D721Med (cell line): ENCODE measurements at regions not wholly inside any gene's neighbourhood (a gene's known extent, or its start where the extent isn't known, plus 50 kb on each side); places are given as distances from the start of the nearest gene placed in this dataset.

Experiments used
- DNase-seq: peaks from one replicate; pipeline ENCODE4 v3.0.0; 2011; ENCODE audit warnings: low spot score; ENCODE audit not compliant: insufficient read length
- FAIRE-seq: peaks from 2 replicates; lab custom pipeline; 2011; peaks lifted over from hg19 to GRCh38; lab: Jason Lieb, UNC
- TF ChIP-seq, protein P1 (sequence below): IDR thresholded peaks from 2 replicates; pipeline ENCODE4 v1.5.1; 2012; ENCODE audit warnings: mild to moderate bottlenecking, control low read depth; ENCODE audit not compliant: insufficient read depth; ENCODE audit errors: missing control alignments

DNA sequence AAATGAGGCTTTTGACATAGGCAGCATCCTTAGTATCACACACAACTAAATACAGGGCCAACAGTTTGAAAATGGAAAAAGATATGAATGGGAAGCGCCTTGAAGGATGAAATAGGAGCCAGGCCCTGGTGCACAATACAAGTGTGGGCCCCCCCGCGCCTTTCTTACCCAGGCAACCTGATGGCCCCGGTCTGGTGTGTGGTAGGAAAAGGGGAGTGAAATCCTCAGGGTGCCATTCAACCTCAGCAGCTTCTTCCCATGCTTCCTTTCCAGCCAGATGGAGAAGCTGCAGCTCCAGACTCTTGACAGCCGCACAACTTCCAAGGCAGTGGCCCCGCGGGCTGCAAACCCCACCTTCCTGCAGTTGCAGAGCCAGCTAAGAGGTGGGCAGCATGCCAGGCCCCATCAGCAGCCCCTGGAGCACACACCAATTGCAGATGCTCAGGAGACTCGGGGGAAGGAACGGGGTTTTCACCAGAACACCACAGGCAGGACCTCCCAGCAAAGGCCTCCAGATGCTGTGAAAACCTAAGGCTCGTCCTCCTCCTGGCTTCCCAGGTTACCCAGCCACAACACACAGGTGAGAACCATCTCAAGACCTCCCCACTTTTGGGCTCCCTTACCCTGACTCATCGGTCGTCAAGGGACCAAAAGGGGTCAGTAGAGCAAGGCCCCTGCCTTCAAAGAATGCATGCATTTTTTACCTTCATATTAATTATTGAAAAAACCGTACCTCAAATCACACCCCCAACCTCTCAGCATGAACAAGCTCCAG is 101.6 kb downstream of the CPN2 start:
- no peak for DNase-seq
- TF ChIP-seq, protein P1, sequence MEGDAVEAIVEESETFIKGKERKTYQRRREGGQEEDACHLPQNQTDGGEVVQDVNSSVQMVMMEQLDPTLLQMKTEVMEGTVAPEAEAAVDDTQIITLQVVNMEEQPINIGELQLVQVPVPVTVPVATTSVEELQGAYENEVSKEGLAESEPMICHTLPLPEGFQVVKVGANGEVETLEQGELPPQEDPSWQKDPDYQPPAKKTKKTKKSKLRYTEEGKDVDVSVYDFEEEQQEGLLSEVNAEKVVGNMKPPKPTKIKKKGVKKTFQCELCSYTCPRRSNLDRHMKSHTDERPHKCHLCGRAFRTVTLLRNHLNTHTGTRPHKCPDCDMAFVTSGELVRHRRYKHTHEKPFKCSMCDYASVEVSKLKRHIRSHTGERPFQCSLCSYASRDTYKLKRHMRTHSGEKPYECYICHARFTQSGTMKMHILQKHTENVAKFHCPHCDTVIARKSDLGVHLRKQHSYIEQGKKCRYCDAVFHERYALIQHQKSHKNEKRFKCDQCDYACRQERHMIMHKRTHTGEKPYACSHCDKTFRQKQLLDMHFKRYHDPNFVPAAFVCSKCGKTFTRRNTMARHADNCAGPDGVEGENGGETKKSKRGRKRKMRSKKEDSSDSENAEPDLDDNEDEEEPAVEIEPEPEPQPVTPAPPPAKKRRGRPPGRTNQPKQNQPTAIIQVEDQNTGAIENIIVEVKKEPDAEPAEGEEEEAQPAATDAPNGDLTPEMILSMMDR: no peak
- no peak for FAIRE-seq

DNA sequence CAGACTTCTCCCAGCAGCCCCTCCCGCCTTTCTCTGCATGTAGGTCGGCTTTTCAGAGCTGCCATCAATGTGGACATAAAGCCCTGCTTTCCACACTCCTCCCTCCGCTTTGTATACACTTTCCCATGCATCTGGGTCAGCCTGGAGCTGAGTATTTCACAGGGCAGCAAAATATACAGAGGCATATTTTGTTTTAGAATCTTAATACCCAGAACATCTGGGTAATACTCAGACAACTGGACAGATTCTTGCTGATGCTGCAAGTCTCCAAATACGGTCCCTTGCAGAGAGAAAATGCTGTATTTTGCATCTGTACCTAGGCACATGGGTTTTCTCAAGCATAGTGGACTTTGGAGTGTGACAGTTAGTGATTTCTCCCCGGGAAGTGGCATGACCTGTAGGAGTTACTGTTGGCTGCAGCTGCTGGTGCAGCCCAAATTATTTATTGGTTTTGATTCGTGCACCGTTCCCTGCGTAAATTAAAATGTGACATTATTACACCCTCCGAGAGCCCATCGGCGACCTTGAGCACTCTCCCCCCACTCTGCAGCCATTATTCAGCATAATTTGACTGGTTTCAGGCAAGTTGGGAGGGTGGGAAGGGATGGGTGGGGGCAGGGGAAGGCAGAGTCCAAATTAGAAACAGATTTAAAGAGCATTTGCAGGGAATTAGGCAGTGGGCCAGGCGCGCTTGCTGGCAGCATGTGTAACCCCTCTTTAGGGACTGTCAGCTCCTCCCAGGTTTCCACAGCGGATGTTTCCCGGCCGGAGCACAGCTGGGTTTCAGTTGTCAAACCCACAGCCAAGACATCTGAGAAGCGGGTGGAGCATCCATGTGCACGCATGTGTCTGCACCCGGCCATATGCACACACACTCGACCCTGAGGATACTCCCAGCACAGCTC is 100.8 kb downstream of the CPN2 start:
- no peak for FAIRE-seq
- TF ChIP-seq, protein P1: no peak
- DNase-seq: no peak

DNA sequence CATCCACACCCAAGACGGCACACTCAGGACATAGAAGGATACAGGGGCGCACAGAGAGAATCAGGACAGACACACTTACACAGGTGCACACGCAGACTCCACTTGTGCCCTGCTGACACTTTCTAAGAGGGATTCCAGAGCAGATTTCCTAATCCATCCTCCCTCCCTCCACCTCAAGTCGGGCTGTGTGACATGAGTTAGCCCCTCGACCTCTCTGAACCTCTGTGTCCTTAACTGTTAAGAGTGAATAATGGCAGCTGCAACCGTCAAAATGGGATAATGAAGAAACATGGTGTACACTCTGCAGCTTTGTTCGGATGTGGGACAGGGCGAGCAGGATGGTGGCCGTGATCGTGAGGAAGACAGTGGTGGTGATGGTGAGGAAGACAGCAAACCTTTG is 100.1 kb downstream of the CPN2 start:
- FAIRE-seq (no peak), DNase-seq (no peak)

DNA sequence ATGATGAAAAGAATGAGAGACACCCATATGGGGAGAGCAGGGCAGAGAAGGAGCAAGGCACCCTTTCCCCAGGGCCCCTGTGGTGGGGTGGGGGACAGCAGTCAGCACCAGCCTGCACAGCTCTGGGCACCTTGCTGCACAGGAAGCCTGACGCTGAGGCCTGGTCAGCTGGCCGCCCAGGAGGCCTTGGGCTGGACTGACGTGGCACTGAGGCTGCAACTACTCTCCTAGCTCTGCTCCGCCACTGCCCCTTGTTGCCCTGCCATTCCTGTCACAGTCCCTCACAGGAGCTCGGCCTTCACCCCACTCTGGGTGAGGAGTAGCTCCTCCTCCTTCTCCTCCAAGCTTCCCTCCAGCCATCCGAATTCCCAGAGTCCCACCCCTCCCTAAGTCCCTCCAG is 99.7 kb downstream of the CPN2 start:
- no peak for FAIRE-seq
- no peak for DNase-seq
- TF ChIP-seq, protein P1: no peak

More for the DNA sequence above, 100.1 kb downstream of the CPN2 start:
- TF ChIP-seq, protein P1: no peak

DNA sequence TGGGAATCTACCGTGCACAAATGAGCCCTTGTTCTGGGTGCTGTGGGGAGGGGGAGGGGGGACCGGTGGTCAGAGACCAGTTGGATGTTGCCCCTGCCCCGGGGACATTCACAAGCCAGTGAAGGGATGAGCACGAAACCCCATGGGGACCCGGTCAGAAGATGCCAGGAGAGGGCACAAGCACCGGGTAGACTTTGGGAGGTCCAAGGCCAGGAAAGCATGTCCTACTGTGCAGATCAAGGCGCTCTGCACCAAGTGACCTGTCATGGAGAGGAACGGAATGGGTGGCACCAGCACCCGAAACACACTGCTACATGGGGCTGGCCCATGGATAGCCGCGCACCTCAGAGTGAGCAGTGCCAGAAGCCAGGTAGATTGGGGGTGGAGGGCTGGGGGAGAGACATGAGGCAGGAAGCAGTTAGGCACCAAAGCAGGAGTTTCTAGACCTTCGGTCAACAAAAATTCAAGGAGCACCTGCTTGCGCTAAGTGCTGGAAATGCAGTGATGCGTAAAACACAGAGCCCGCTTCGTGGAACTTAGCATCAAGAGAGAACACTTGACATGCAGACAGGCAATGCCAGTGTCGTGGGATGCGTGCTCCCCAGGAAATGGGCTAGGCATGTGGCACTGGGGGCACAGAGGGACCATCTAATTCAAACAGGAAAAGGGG is 99.1 kb downstream of the CPN2 start:
- DNase-seq: no peak
- no peak for FAIRE-seq
- TF ChIP-seq, protein P1: no peak

DNA sequence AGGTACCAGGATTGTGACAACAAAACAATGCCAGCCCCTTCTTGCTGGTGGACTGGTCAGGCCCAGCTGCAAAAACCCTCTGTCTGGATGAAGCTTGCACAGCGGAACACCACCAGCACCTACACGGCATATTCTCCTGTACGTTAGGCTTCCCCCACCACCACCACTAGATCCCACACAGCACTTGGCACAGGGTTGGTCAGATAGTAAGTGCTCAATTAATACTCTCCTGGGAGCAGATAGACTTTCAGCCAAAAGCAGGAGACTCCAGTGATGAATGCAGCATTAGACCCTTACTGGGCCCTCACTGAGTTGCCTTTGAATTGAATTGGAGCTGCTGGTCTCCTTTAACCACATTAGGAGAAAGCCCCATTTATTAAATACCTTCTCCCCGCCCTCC is 97.9 kb downstream of the CPN2 start:
- TF ChIP-seq, protein P1: no peak
- no peak for FAIRE-seq
- DNase-seq: no peak
